ENCODE measurements at regions not wholly inside any gene's neighbourhood (a gene's known extent, or its start where the extent isn't known, plus 50 kb on each side); places are given as distances from the start of the nearest gene placed in this dataset.
"Not testable (repeated sequence)": the region's sequence is repeated elsewhere in the genome, so short reads cannot be mapped to it uniquely, and the experiment has no call there.

DNA sequence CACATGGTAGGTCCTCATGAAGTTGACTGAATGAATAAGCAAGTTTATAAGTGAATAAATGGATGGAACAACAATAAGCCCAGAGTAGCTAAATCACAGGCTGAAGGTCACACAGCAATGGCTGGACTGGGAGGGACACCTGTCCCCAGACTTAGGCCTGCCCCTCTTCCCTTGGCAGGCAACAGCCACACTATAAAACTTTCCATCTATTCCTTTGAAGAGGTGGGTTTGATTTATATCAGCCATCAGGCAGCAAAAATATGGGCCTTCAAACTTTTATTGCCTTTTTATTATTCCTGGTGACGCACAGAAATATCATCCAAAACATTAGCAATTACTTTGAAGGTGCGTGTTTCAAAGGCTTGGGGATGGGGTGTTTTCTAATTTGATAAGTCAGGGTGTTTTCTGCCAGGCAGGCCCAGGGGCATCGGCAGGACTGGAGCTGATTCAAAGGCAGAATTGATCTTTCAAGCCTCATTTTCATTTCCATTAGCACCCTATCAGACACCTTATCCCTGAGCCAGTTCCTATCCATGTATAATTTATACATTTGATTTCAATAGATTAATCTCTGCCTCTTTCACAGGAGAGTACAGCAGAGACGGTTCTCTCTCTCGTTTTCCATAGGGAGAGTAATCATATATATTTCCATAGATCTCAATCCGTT, 67.2 kb upstream of the LYRM9 start:
- CTCF ChIA-PET = no interaction called here
- POLR2A ChIA-PET (ENCODE audit: unreplicated experiment) = no interaction called here
- Histone ChIP-seq H3K9me1 (ENCODE audit: insufficient read depth, low read length) (no peaks in the 10 kb centered on the region), H3K23ac (ENCODE audit: low read depth, low read length) (no peak overlapping the region), H3K27ac (ENCODE audit: insufficient read depth, low read length) (no peak overlapping the region), H4K5ac (ENCODE audit: low read depth, low read length) (no peak overlapping the region), H4K8ac (ENCODE audit: low read depth in 2 of 2, low read length in 2 of 2) (no peak overlapping the region), H3K18ac (ENCODE audit: low read depth, low read length) (no peak overlapping the region), H2BK15ac (ENCODE audit: low read depth, low read length) (no peak overlapping the region), H3K4me3 (ENCODE audit: insufficient read depth, low read depth, low read length) (no peak overlapping the region), H3K27me3 (ENCODE audit: control insufficient read depth, insufficient read depth, low read length) (peaks cover 25% of the 10 kb centered on the region), H3K4me1 (ENCODE audit: control insufficient read depth, insufficient read depth, low read length) (no peaks in the 10 kb centered on the region), H3K79me1 (ENCODE audit: low read depth in 1 of 2, low read length in 2 of 2) (no peaks in the 10 kb centered on the region), H2AFZ (replicated peaks; ENCODE audit: low read length, poor library complexity) (no peak overlapping the region), H2BK120ac (ENCODE audit: low read depth, low read length) (no peak overlapping the region), H3K14ac (replicated peaks; ENCODE audit: low read depth, low read length) (no peak overlapping the region), H2BK20ac (ENCODE audit: low read depth, low read length) (no peak overlapping the region), H3K9ac (ENCODE audit: low read depth, low read length) (no peak overlapping the region), H4K20me1 (ENCODE audit: insufficient read depth, low read length) (no peaks in the 10 kb centered on the region), H2AK9ac (replicated peaks; ENCODE audit: low read depth, low read length, poor library complexity) (no peak overlapping the region), H2AK5ac (ENCODE audit: low read depth, low read length) (no peak overlapping the region), H2BK5ac (ENCODE audit: low read depth, low read length, poor library complexity, severe bottlenecking) (no peak overlapping the region), H3K36me3 (ENCODE audit: control insufficient read depth, insufficient read depth, low read length) (no peaks in the 10 kb centered on the region), H3K56ac (ENCODE audit: extremely low read depth, insufficient read depth, low read length) (no peak overlapping the region), H3K4me2 (ENCODE audit: low read depth, low read length) (no peak overlapping the region), H4K91ac (ENCODE audit: insufficient read depth, low read depth, low read length) (no peak overlapping the region), H3K4ac (ENCODE audit: low read depth, low read length) (no peak overlapping the region), H3K9me3 (ENCODE audit: control insufficient read depth, insufficient read depth, low read length) (no peaks in the 10 kb centered on the region)
- in situ Hi-C loops (cut with MboI; ENCODE audit: low sequenced_read_pairs) (no loop called here), intact Hi-C loops (cut with micrococcal nuclease) (no loop called here), dilution Hi-C loops (cut with HindIII; ENCODE audit: low sequenced_read_pairs, unreplicated experiment) (no loop called here)
- ATAC-seq (ENCODE audit: low read depth) (no peak), DNase-seq (no peak)
- BruUV-seq (replicated peaks) = no TSS peak
- WGBS, 2 experiments (ENCODE audit: extremely low coverage in 2 of 2, insufficient read length in 1 of 2) = no CpG with 5 or more reads among the region's 6 CpGs
- TF ChIP-seq BHLHE40 (IDR thresholded peaks at IDR 0.05; ENCODE audit: low read depth, low read length) = no peak
- no peak for TF ChIP-seq NFE2L2 (IDR thresholded peaks at IDR 0.05; ENCODE audit: low read depth, low read length)
- no peak for TF ChIP-seq MAFK (IDR thresholded peaks at IDR 0.05; ENCODE audit: low read depth, low read length)
- TF ChIP-seq SMC3 (IDR thresholded peaks at IDR 0.05; ENCODE audit: low read depth, low read length) = no peak
- no peak for TF ChIP-seq MAZ (IDR thresholded peaks at IDR 0.05; ENCODE audit: borderline replicate concordance, low read depth, low read length)
- no peak for TF ChIP-seq RFX5 (IDR thresholded peaks at IDR 0.05; ENCODE audit: low read depth, low read length)
- no peak for TF ChIP-seq MXI1 (IDR thresholded peaks at IDR 0.05; ENCODE audit: borderline replicate concordance, low read depth, low read length)

DNA sequence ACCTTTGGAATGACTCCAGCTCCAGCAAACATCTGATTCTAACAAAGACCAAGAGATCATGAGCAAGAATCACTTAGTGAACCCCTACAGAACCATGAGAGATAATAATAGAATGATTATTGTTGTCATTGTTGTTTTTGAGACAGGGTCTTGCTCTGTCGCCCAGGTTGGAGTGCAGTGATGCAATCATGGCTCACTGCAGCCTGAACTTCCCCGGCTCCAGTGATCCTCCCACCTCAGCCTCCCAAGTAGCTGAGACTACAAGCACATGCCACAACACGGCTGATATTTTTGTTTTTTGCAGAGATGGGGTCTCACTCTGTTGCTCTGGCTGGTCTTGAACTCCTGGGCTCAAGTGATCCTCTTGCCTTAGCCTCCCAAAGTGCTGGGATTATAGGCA, 69.4 kb upstream of the LYRM9 start:
- H3K79me1 ChIP-seq (ENCODE audit: low read depth in 1 of 2, low read length in 2 of 2); POLR2A ChIA-PET (ENCODE audit: unreplicated experiment); ATAC-seq (ENCODE audit: low read depth); H3K4me1 ChIP-seq (ENCODE audit: control insufficient read depth, insufficient read depth, low read length); H3K27ac ChIP-seq (ENCODE audit: insufficient read depth, low read length); H3K9me1 ChIP-seq (ENCODE audit: insufficient read depth, low read length); intact Hi-C loops (cut with micrococcal nuclease); CTCF ChIA-PET; H2BK20ac ChIP-seq (ENCODE audit: low read depth, low read length); H2BK15ac ChIP-seq (ENCODE audit: low read depth, low read length); H4K20me1 ChIP-seq (ENCODE audit: insufficient read depth, low read length); H2BK120ac ChIP-seq (ENCODE audit: low read depth, low read length); BruUV-seq (replicated peaks); H2AFZ ChIP-seq (replicated peaks; ENCODE audit: low read length, poor library complexity); H4K5ac ChIP-seq (ENCODE audit: low read depth, low read length); H3K36me3 ChIP-seq (ENCODE audit: control insufficient read depth, insufficient read depth, low read length); H4K8ac ChIP-seq (ENCODE audit: low read depth in 2 of 2, low read length in 2 of 2); in situ Hi-C loops (cut with MboI; ENCODE audit: low sequenced_read_pairs); H3K14ac ChIP-seq (replicated peaks; ENCODE audit: low read depth, low read length); H3K18ac ChIP-seq (ENCODE audit: low read depth, low read length); H4K91ac ChIP-seq (ENCODE audit: insufficient read depth, low read depth, low read length); H3K4ac ChIP-seq (ENCODE audit: low read depth, low read length); DNase-seq; dilution Hi-C loops (cut with HindIII; ENCODE audit: low sequenced_read_pairs, unreplicated experiment); H2BK5ac ChIP-seq (ENCODE audit: low read depth, low read length, poor library complexity, severe bottlenecking); H3K23ac ChIP-seq (ENCODE audit: low read depth, low read length); H2AK5ac ChIP-seq (ENCODE audit: low read depth, low read length); H3K4me2 ChIP-seq (ENCODE audit: low read depth, low read length); H2AK9ac ChIP-seq (replicated peaks; ENCODE audit: low read depth, low read length, poor library complexity); H3K4me3 ChIP-seq (ENCODE audit: insufficient read depth, low read depth, low read length); H3K56ac ChIP-seq (ENCODE audit: extremely low read depth, insufficient read depth, low read length); H3K9ac ChIP-seq (ENCODE audit: low read depth, low read length); H3K9me3 ChIP-seq (ENCODE audit: control insufficient read depth, insufficient read depth, low read length): not testable (repeated sequence)
- H3K27me3 ChIP-seq (ENCODE audit: control insufficient read depth, insufficient read depth, low read length) = peaks cover 22% of the 10 kb centered on the region
- WGBS, 2 experiments (ENCODE audit: extremely low coverage in 2 of 2, insufficient read length in 1 of 2) = no CpG with 5 or more reads among the region's 3 CpGs
